NT2/D1 (cell line): ENCODE measurements at regions not wholly inside any gene's neighbourhood (a gene's known extent, or its start where the extent isn't known, plus 50 kb on each side); places are given as distances from the start of the nearest gene placed in this dataset.

ENCODE experiments used
- DNase-seq: peaks from one replicate; pipeline ENCODE4 v3.0.0-alpha.2; 2011; ENCODE audit warnings: low read depth, low spot score
- H3K27me3 ChIP-seq: 2 replicates; pipeline ENCODE4 v1.6.0; 2011; ENCODE audit warnings: mild to moderate bottlenecking; ENCODE audit not compliant: insufficient read length, insufficient read depth
- H3K36me3 ChIP-seq: 2 replicates; pipeline ENCODE4 v1.6.1; 2011; ENCODE audit warnings: mild to moderate bottlenecking, low read length, mixed read lengths; ENCODE audit not compliant: insufficient read depth, insufficient read length
- H3K4me1 ChIP-seq: 2 replicates; pipeline ENCODE4 v1.5.1; 2011; ENCODE audit not compliant: insufficient read depth, insufficient read length
- H3K4me3 ChIP-seq: 2 replicates; pipeline ENCODE4 v1.5.1; 2011; ENCODE audit warnings: low read depth; ENCODE audit not compliant: insufficient read length
- H3K9ac ChIP-seq: 2 replicates; pipeline ENCODE4 v1.6.0; 2011; ENCODE audit warnings: low read depth; ENCODE audit not compliant: insufficient read length
- H3K9me3 ChIP-seq: 2 replicates; pipeline ENCODE4 v1.5.1; 2011; ENCODE audit warnings: mild to moderate bottlenecking, low read length; ENCODE audit not compliant: insufficient read depth
- SUZ12 ChIP-seq: IDR thresholded peaks from 2 replicates; pipeline ENCODE4 v1.6.1; 2011; ENCODE audit not compliant: insufficient read length, insufficient read depth; ENCODE audit errors: extremely low read depth
- YY1 ChIP-seq: IDR thresholded peaks from 2 replicates; pipeline ENCODE4 v1.6.1; 2011; ENCODE audit not compliant: insufficient read length, insufficient read depth
- ZNF274 ChIP-seq: IDR thresholded peaks from 2 replicates; pipeline ENCODE4 v1.6.1; 2011; ENCODE audit warnings: mild to moderate bottlenecking, low read depth, low read length

GRCh38 chr16:74076568-74076967, 220.0 kb upstream of the PSMD7 start:
- H3K9me3 ChIP-seq = peaks cover 9% of the 10 kb centered on the region; the same call in 1 of the 2 replicates
- DNase-seq = no peak
- no peak overlapping the region for H3K4me3 ChIP-seq
- no peaks in the 10 kb centered on the region for H3K27me3 ChIP-seq
- no peak overlapping the region for H3K9ac ChIP-seq
- TF ChIP-seq ZNF274 = no peak
- TF ChIP-seq SUZ12 = no peak
- TF ChIP-seq YY1 = no peak
- H3K36me3 ChIP-seq = no peaks in the 10 kb centered on the region
- no peaks in the 10 kb centered on the region for H3K4me1 ChIP-seq

GRCh38 chr16:74075393-74075792, 221.2 kb upstream of the PSMD7 start:
- TF ChIP-seq ZNF274 (no peak), SUZ12 (no peak), YY1 (no peak)
- H3K9ac ChIP-seq = no peak overlapping the region
- H3K4me1 ChIP-seq = no peaks in the 10 kb centered on the region
- DNase-seq = no peak
- H3K9me3 ChIP-seq = peaks cover 9% of the 10 kb centered on the region; the same call in 1 of the 2 replicates
- H3K36me3 ChIP-seq = no peaks in the 10 kb centered on the region
- H3K27me3 ChIP-seq = no peaks in the 10 kb centered on the region
- H3K4me3 ChIP-seq = no peak overlapping the region

GRCh38 chr16:74073456-74073855, 223.2 kb upstream of the PSMD7 start:
- no peak overlapping the region for H3K9ac ChIP-seq
- no peaks in the 10 kb centered on the region for H3K36me3 ChIP-seq
- DNase-seq = no peak
- no peaks in the 10 kb centered on the region for H3K27me3 ChIP-seq
- H3K4me3 ChIP-seq = no peak overlapping the region
- TF ChIP-seq ZNF274 (no peak), YY1 (no peak), SUZ12 (no peak)
- H3K9me3 ChIP-seq = peaks cover 9% of the 10 kb centered on the region; the same call in 1 of the 2 replicates
- no peaks in the 10 kb centered on the region for H3K4me1 ChIP-seq

- Histone ChIP-seq H3K9me3 (peaks cover 9% of the 10 kb centered on the region; the same call in 1 of the 2 replicates), H3K27me3 (no peaks in the 10 kb centered on the region), H3K4me1 (no peaks in the 10 kb centered on the region), H3K4me3 (no peak overlapping the region), H3K9ac (no peak overlapping the region), H3K36me3 (no peaks in the 10 kb centered on the region)
- TF ChIP-seq ZNF274 (no peak), YY1 (no peak), SUZ12 (no peak)
- no peak for DNase-seq
Observed at GRCh38 chr16:74071996-74072535, 224.5 kb upstream of the PSMD7 start.

- Histone ChIP-seq H3K9ac (no peak overlapping the region), H3K9me3 (peaks cover 4% of the 10 kb centered on the region; the same call in 1 of the 2 replicates), H3K4me1 (no peaks in the 10 kb centered on the region), H3K4me3 (no peak overlapping the region), H3K36me3 (no peaks in the 10 kb centered on the region), H3K27me3 (no peaks in the 10 kb centered on the region)
- no peak for DNase-seq
- TF ChIP-seq YY1 (no peak), SUZ12 (no peak), ZNF274 (no peak)
Observed at GRCh38 chr16:74070237-74070636, 226.4 kb upstream of the PSMD7 start.

- Histone ChIP-seq H3K4me1 (no peaks in the 10 kb centered on the region), H3K9me3 (no peaks in the 10 kb centered on the region), H3K27me3 (no peaks in the 10 kb centered on the region), H3K36me3 (no peaks in the 10 kb centered on the region), H3K4me3 (no peak overlapping the region), H3K9ac (no peak overlapping the region)
- TF ChIP-seq YY1 = no peak
- no peak for DNase-seq
Observed at GRCh38 chr16:74064120-74064735, 232.4 kb upstream of the PSMD7 start.

GRCh38 chr16:74053826-74054225, 242.8 kb upstream of the PSMD7 start:
- Histone ChIP-seq H3K4me3 (no peak overlapping the region), H3K9me3 (peaks cover 22% of the 10 kb centered on the region)
- DNase-seq = no peak

More at GRCh38 chr16:74053826-74054225, 242.8 kb upstream of the PSMD7 start:
- Histone ChIP-seq H3K36me3 (no peaks in the 10 kb centered on the region), H3K27me3 (no peaks in the 10 kb centered on the region), H3K4me1 (no peaks in the 10 kb centered on the region), H3K9ac (no peak overlapping the region)
- TF ChIP-seq YY1 (no peak), SUZ12 (no peak), ZNF274 (no peak)
